HG03175 (cell line): ENCODE measurements at regions not wholly inside any gene's neighbourhood (a gene's known extent, or its start where the extent isn't known, plus 50 kb on each side); places are given as distances from the start of the nearest gene placed in this dataset.

ENCODE experiments used
- ATAC-seq: cut with Tn5 transposase; IDR thresholded peaks from one replicate; pipeline ENCODE4 v1.9.1; 2021; ENCODE audit warnings: mild to moderate bottlenecking, moderate library complexity; ENCODE audit not compliant: unreplicated experiment

DNA sequence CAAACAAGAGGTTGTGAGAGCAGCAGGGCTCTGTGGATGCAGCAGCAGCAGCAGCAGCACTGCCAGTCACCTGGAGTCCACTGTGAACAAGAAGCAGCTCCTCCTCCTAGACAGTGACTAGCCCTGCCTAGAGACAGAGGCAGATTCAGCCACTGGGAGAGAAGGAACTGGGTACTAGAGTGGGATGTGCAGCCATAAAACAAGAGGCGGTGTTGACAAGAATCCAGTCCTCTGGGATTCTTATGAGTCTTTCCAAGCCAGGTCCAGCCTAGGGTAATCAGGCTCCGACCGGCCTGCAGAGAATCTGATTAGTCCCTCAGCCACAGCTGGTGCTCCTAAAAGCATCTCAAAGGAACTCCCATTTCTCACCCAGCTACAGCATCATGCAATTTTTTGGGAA lies 83.9 kb upstream of the USP47 start:
- ATAC-seq = no peak

DNA sequence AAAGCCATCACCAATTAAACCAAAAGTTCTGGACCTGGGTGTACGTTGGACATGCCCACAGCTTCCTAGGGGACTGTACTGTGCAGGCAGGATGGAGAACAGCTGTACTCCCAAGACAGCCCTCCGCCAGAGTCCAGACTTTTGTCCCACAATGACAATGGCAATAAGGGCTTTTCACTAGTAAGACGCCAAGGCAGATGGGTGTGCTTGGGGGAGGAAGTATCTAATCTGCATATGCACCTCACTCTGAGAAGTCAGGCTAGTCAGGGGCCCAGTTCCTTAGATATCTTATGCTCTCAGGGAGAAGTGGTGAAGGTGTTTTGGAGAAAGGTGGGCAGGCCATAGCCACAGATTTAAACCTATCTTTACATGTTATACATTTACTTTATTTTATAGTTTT lies 85.1 kb upstream of the USP47 start:
- ATAC-seq = no peak

DNA sequence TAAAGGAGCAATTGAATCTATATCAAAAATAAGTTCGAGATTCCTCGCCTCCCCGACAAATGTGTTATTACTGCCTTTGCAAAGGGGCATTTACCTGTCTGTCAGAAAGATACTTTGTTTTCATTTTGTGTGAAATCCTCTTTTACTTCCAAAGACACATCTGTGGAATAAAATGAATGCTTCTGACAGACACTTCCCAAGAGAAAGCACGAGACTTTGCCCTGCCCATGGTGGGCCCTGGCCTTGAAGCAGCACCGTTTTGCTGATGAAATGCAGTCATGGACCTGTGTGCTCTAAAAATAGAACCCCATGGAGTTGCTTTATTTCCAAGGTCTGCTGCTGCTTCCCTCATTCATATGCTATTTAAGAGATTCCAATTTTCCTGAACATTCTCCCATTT lies 85.9 kb upstream of the USP47 start:
- ATAC-seq = no peak

DNA sequence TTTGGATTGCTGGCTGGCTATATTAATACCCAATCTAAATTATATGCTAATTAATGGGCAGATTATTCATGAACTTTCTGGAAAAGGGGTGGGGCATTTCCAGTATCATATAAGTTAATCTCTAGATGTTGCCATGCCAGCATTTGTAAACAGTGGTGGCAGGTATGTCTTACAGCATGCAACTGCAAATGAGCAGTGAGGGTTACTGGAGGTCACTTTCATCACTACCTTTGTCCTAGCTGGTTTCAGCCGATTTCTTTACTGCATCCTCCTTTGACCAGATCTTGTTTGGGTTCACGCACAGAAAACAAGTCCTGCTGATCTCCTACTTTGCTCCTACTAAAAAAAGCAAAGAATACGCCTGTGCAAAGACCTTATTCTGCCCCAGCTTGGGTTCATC lies 89.1 kb upstream of the USP47 start:
- ATAC-seq = no peak

DNA sequence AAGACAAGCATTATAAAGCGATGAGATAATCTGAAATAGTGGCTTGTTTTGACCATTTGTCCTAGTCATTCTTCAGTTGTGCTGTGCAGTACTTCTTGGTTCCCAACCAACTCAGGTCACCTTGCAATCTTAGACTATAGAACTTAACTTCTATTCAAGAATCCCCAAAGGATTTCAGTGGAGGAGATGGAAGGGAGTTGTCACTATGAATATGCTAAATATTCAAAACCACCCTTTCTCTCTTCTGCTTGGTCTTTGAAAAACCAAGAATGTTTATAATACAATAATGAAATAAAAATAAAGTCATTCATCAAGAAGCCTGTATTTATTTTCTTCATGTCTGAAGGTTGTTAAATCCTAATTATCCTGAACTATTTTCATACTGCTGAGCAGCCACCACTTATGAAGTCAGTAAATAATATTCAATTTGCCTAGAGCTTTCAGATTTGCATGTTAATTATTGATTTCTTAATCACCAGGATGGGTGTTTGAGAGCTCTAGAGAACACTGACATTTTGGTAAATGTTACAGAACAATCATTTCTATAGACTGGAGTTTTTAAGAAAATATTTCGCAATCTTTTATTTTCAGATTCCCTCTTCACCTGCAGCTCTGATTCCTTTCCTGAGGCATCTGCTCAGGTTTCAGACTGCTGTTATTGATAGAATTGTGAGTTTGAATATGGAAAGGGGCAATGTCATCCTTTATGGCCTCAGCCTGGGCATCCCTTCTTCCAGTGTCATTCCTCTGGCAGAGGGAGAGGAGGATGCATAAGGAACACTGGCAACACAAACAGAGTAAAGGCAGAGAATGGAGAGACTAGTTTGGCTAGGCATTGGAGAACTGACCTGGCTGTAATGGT lies 91.5 kb upstream of the USP47 start:
- ATAC-seq = no peak

DNA sequence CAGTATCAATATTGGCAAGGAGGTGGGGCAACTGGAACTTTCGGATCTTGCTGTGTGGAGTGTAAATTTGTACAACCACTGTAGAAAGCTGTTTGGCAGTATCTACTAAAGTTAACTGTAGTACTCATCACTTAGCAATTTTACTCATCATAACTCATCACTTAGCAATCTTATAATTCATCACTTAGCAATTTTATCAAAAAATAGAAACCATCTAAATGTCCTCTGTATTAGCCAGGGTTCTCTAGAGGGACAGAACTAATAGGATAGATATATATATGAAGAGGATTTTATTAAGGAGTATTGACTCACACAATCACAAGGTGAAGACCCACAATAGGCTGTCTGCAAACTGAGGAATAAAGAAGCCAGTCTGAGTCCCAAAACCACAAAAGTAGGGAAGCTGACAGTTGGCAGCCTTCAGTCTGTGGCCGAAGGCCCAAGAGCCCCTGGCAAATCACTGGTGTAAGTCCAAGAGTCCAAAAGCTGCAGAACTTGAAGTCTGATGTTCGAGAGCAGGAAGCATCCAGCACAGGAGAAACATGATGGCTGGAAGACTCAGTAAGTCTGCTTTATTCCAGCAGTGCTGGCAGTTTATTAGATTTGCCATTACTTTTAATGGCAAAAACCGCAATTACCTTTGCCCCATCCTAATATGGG lies 92.9 kb upstream of the USP47 start:
- no peak for ATAC-seq

DNA sequence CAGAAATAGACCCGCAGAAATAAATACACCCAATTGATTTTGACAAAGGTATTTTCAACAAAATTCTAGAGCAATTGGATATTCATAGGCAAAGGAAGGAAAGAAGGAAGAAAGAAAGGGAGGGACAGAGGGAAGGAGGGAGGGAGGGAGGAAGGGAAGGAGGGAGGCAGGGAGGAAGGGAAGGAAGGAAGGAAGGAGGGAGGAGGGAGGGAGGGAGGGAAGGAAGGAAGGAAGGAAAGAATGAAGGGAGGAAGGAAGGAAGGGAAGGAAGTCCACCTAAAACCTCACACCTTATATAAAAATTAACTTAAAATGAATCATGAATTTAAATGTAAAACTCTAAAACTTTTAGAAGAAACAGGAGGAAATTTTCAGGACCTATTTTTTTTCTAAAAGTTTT lies 94.2 kb upstream of the USP47 start:
- no peak for ATAC-seq

DNA sequence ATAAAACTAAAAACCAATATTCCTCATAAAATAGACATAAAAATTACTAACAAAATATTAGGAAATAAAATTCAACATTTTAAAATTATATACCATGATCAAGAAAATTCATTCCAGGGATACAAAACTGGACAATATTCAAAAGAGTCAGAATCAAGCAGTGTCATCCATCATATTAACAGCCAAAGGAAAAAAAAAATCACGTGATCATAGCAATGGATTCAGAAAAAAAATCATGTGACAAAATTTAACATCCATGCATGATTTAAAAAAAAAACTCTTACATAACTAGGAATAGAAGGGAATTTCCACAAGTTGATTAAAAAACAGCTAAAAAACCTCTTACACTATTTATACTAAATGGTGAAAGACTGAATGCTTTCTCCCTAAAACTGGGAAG lies 95.3 kb upstream of the USP47 start:
- no peak for ATAC-seq

DNA sequence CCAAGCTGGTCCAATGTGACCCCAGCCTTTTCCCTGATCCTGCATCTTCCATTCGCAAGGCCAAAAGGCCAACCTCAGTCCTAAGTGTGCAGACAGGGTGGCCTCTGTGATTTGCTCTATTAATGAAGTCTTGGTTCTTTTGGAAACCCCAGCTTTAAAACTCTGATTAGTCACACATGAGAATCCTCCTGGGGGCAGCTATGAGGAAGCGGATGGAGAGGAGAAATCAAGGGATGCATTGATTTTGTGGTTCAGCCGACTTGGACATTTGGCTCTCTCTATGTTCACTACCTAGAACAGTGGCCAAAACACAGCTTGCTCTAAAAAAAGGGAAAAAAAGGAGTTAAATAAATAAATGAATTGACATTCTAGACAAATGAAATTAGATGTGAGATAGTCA lies 98.6 kb upstream of the USP47 start:
- no peak for ATAC-seq

DNA sequence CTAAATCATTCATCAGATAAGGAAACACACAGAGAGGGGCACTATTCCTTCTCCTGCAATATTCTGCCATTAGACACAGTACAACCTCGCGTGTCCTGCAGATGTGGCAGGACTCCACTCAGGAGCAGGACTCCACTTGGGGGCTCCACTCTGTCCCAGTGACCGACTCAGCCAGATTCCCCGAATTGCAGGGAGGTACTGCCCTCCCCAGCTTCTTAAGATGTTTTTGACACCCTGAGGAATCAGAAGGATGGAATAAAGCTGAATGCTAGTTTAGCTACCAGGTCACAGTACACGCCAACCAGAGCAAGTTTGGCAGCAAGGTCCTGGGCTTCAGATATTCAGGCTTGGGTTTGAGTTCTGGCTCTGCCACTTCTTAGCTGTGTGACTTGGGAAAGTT lies 99.3 kb upstream of the USP47 start:
- no peak for ATAC-seq

DNA sequence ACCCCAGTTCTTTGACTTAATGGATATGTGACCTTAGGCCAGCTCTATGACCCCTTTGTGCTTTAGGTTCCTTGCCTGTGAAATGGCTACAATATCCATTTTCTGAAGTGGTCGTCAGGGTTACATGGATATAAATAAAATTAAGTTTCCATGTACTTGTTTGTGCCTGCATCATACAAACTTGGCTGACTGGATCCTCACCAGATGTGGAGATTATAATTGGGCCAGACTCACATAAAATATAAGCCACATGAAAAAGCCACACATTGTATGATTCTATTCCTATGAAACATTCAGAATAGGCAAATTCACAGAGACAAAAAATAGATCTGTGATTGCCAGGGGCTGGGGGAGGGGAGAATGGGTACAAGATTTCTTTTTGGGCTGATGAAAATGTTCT lies 100.9 kb upstream of the USP47 start:
- ATAC-seq = no peak

DNA sequence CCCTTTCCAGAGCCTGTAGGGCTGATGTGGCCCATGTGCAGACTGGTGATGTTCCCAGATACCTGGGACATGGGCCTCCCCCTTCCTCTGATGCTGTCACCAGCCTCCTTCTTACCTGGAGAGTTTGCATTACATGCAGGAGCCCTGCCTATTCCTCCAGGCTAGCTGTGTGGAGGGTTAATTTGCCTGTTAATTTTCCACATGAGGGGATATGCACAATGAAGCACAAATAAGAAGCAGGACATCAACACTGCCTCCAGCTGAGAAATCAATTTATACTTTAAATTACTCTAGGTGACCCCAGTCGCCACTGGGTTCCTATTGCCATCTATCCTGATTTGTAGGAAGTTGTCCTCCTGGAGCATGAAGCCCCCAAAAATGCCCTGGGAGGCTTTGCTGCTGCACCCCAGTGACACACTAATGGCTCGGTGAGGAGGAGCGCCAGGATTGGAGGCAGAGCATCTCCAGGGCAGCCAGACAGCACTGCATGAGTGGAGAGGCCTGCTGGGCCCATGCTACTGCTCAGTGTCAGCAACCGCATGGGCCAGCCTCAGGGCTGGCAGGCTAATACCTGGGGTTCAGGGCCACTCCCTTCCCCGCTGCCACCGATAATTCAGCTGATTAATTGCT lies 101.6 kb upstream of the USP47 start:
- ATAC-seq = no peak

DNA sequence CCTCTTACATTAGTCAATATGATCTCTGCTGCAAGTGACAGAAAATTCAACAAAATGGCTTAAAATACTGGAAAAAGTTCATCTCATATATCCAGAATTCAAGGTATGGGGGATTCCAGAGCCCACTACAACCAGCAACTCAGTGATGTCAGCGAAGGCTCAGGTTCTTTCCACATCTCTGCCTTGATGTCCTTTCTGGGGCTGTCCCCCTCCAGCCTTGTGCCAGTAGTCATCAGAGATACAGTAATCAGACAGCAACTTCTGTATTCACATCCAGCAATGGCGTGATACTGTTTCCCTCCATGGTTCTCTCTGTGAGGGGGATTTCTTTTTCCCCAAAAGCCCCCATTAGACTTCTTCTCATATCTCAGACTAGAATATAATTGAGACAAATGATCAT lies 103.4 kb upstream of the USP47 start:
- no peak for ATAC-seq

DNA sequence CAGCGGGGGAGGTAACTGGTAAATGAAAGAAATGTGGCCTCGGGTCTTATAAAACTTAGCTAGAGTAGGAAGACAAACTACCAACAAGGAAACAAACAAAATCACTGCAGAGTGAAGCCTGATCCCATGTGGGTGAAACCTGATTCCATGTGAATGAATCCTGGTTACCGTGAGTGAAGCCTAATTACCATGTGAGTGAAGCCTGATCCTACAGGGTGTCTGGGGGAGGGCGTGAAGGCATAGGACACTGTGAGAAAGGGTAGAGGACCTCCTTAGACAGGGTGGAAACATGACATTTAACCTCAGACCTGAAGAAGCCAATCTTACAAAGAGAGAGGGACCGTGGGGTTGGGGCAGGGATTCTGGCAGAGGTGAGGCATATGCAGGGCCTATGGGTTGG lies 106.2 kb upstream of the USP47 start:
- ATAC-seq = no peak

DNA sequence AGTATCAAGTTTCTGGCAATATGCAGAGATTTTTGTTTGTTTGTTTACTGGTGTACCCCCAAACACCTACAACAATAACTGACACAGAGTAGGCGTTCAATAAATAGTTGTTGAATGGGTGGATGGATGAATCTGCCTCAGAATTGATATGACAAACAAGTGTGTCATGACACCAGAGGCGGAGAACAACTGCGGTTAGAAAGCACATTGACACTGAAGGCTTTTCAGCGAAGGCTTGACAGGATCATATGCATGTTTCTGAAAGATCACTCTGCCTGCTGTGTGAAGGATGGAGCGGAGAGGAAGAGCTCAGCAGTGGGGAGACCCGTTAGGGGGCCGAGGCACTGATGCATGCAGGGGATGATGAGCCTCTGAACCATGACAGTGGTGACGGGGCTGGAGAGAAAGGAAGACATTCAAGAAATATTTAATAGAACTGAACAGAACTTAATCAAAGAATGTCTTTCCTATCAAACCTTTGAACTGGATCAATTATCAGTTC lies 108.5 kb upstream of the USP47 start:
- no peak for ATAC-seq

DNA sequence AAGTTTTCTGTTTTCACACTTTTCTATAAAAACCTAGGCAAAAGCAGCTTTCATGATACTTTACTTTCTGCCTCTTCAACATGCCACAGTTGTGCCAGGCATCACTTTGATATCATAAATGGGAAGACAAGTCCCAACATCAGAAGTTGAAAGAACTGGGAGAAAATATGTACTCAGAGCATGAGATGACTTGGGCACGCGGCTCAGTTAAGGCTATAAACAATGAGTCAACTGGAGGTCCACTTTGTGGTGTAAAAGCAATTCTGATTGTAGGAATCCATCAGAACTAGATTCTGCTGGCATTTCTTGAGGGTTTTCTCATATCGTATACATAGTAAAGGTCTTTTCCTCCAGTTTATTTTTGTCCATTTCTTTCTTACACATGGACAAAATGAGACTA lies 109.7 kb upstream of the USP47 start:
- no peak for ATAC-seq

DNA sequence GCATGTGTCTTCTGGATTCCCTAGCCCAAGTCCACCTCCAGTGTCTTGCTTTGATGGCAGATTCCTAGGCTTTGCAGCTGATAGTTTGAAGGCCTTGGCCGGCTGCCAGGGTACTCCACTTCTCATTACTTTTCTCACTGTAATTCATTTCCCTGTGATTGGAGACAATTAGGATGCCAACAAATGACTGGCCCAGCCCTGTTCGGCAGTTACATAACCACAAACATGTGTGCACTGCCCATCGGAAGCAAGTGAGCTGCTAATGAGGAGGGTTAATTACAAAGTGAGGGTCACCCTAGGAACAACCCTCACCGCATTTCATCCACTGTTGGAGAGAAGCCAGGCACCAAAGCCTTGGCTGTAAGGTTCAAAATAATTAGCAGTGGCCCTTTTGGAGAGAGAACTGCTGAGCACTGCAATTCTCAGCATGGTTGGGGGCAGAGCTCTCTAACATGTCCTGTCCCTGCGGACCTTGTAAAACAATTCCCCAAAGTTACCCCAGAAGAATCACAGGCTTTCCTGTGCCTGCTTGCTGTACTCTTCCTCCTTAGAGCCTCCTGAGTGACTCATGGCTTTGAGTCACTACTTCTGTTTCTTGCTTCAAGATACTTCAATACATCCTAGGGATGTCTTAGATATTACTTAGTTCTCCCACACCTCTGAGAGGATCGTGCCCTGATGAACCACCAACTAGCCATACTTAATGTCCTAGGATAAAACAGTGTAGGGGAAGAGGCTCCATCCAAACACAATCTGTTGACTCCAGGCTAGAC lies 109.7 kb upstream of the GALNT18 start:
- no peak for ATAC-seq

DNA sequence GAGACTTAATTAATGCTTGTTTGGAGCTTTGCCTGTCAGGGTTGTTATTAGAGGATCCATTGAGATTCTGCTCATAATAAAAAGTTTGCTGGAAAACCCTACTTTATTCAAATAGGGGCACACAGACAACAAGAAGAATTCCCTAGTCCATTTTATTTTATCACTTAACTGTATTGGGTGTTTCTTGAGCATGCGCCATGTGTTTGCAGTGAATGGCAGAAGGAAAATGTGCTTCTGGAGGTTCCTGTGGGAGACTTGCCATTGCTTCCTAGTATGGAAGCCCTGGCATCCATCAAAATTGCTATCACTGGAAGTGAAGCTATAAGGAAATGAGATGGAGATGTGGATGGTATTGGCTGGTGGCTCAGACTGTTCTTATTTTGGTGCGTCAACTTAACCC lies 106.6 kb upstream of the GALNT18 start:
- no peak for ATAC-seq

DNA sequence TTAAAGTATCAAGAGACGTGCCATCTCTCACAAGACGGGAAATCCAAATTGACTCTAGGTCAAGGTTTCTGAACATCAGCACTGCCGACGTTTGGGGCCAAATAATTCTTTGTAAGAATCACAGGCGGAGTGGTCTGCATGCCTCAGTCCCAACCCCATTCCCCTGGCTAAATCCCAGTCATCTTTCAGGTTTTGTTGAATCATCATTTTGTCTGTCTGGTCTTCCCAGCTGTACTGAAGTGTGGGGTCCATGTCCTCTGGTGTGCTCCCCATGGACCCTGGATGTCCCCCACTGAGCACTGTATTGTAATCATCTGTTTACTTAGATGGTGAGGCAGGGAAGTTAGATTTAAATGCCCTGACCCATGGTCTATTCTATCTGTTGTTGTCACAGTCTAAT lies 103.6 kb upstream of the GALNT18 start:
- ATAC-seq = no peak

DNA sequence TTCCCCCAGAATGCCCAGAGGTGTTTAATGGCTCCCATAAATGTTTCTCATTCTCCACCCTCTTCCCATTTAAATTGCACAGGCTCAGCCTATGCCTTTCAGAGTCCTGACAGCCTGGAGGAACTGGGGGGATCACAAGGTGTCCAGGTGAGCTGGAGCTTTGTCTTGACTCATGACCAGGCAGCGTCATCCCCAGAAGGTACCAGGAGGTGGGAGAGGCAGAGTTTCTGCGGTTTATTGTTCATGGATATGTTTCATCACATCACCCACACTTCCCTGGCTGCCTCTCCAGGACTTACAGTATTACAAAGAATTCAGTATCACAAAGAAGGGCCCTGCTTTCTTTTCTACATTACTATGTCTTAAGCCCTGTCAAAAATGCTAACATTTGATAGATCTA lies 103.2 kb upstream of the GALNT18 start:
- ATAC-seq = no peak

DNA sequence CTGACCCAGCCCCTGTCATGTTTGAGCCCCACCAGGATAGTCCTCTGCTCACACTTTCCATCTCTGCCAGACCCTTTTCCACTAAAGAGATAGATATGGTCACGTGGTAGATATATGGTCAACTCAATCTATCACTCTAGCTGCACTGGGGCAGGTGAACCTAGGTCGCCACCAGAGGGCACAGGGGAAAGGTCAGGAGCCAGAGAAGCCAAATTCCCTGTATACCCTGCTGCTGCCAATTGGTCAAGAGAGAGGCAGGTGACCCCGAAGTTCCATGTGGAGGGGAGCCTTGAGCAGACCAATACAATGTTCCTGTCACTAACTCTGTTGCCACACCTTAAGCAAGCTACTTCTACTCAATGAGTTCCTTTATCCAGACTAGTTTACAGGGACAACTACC lies 101.1 kb upstream of the GALNT18 start:
- no peak for ATAC-seq
